SK-N-SH (cell line): ENCODE measurements at regions not wholly inside any gene's neighbourhood (a gene's known extent, or its start where the extent isn't known, plus 50 kb on each side); places are given as distances from the start of the nearest gene placed in this dataset.

ENCODE experiments used
- CTCF ChIP-seq: fragments of 200-600 bp; sonication (generic); IDR thresholded peaks from 2 replicates; pipeline ENCODE4 v1.6.1; 2017; ENCODE audit warnings: antibody characterized with exemption, mild to moderate bottlenecking, moderate library complexity
- FOXM1 ChIP-seq: IDR thresholded peaks from 2 replicates; pipeline ENCODE4 v1.4.0; 2012; ENCODE audit warnings: low read depth, mild to moderate bottlenecking
- POLR2AphosphoS5 ChIP-seq: IDR thresholded peaks from 2 replicates; pipeline ENCODE4 v1.6.1; 2012; ENCODE audit warnings: low read depth, low read length

DNA sequence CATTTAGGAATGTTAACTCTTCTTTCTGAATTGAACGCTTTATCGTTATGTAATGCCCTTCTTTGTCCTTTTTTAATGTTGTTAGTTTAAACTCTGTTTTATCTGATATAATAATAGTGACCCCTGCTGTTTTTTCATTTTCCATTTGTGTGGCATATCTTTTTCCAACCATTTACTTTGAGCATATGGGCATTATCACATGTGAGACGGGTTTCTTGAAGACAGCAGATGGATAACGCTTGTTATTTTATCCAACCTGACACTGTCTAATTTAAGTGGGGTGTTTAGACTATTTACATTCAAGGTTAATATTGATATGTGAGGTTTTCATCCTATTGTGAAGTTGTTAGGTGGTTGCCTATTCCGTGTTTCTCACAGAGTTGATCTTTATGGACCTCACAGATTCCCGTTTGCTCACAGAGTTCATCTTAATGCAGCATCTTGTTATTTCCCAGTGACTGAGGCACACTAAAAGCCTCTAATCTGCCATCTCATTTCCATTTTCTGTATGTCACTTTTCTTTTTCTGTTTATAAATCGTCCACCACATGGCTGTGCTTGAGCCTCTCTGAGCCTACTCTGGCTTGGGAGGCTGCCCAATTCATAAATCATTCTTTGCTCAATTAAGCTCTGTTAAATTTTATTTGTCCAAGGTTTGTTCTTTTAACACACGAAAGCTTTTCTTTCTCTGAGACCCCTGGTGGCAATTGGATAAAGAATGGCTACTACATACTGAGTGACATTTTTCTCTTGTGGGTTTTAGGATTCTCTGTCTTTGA is 286.2 kb downstream of the HTR7 start:
- no peak for TF ChIP-seq CTCF
- no peak for TF ChIP-seq FOXM1
- no peak for TF ChIP-seq POLR2AphosphoS5
